ENCODE measurements at regions not wholly inside any gene's neighbourhood (a gene's known extent, or its start where the extent isn't known, plus 50 kb on each side); places are given as distances from the start of the nearest gene placed in this dataset.

DNA sequence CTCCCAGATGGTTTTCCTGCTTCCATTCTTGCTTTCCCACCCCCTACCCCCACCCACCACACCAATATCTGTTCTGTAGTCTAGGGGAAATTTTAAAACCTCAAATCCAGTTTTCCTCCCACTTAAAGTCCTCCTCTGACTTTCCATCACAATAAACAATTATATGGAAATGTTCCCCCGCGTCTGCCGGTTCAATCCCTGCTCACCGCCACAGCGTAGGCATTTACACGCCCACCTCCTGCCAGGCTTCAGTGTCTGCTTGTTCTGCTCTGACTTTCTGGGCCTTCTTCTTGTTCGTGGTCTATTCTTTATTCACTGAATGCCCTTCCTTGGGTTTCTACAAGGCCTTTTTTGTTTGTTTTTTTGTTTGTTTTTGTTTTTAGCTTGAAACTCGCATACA lies 633.0 kb upstream of the MKI67 start:
- Histone ChIP-seq H3K9me3 (ENCODE audit: low read depth) (no peaks in the 10 kb centered on the region), H4K20me1 (ENCODE audit: low read depth) (no peaks in the 10 kb centered on the region), H3K27ac (no peak overlapping the region), H3K4me3 (no peak overlapping the region), H2AFZ (replicated peaks) (no peak overlapping the region), H3K36me3 (no peaks in the 10 kb centered on the region), H3K4me1 (peaks cover 5% of the 10 kb centered on the region), H3K4me2 (no peak overlapping the region), H3K27me3 (no peaks in the 10 kb centered on the region), H3F3A (ENCODE audit: low read depth) (no peaks in the 10 kb centered on the region), H3K79me2 (ENCODE audit: low read depth) (no peaks in the 10 kb centered on the region), H3K9ac (no peak overlapping the region)
- Mint-ChIP-seq H3K27me3 (ENCODE audit: insufficient read depth, low read depth) (peaks cover 10% of the 10 kb centered on the region), H3K27ac (no peak overlapping the region), H3K4me1 (peaks cover 10% of the 10 kb centered on the region), H3K4me3 (no peak overlapping the region), H3K36me3 (no peaks in the 10 kb centered on the region), H3K9me3 (no peaks in the 10 kb centered on the region)
- no peak for DNase-seq (ENCODE audit: low spot score)
- TF ChIP-seq EZH2phosphoT487 (IDR thresholded peaks at IDR 0.05) = no peak
- no peak for TF ChIP-seq EZH2 (IDR thresholded peaks at IDR 0.05)

DNA sequence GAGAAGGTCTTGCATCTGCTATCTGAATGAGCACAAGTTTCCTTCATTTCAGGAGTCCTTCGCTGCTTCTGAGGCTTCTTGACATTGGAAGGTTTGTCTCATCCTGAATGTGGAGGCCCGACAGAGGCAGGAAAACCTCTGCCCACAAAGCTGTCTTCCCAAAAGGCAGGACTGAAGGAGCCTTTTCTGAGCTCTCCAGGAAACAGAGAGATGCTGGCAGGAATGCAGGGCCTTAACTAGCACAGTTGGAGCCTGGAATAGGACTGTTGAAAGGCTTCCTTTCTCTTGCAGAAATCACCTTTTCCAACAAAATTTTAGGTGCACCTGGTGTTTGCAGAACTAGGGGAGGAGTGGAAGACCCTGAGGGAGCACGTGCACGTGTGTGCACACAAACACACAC lies 637.4 kb upstream of the MKI67 start:
- Mint-ChIP-seq H3K27me3 (ENCODE audit: insufficient read depth, low read depth) (peaks cover 9% of the 10 kb centered on the region), H3K4me3 (no peak overlapping the region), H3K4me1 (peaks cover 3% of the 10 kb centered on the region), H3K9me3 (no peaks in the 10 kb centered on the region), H3K27ac (no peak overlapping the region), H3K36me3 (no peaks in the 10 kb centered on the region)
- Histone ChIP-seq H2AFZ (replicated peaks) (peak overlapping the region; percentile 77), H3K27ac (no peak overlapping the region), H3K36me3 (no peaks in the 10 kb centered on the region), H3K27me3 (no peaks in the 10 kb centered on the region), H3K4me1 (peaks cover 5% of the 10 kb centered on the region), H3K4me3 (no peak overlapping the region), H3K4me2 (no peak overlapping the region), H3K9me3 (ENCODE audit: low read depth) (no peaks in the 10 kb centered on the region), H3K9ac (no peak overlapping the region), H3K79me2 (ENCODE audit: low read depth) (no peaks in the 10 kb centered on the region), H4K20me1 (ENCODE audit: low read depth) (no peaks in the 10 kb centered on the region), H3F3A (ENCODE audit: low read depth) (no peaks in the 10 kb centered on the region)
- no peak for TF ChIP-seq CTCF (IDR thresholded peaks at IDR 0.05)
- no peak for TF ChIP-seq EZH2phosphoT487 (IDR thresholded peaks at IDR 0.05)
- TF ChIP-seq EZH2 (IDR thresholded peaks at IDR 0.05) = no peak
- no peak for DNase-seq (ENCODE audit: low spot score)

- peaks cover 9% of the 10 kb centered on the region for H3K27me3 Mint-ChIP-seq (ENCODE audit: insufficient read depth, low read depth)
- no peaks in the 10 kb centered on the region for H3F3A ChIP-seq (ENCODE audit: low read depth)
- H3K9me3 ChIP-seq (ENCODE audit: low read depth) = no peaks in the 10 kb centered on the region
- H3K27me3 ChIP-seq = no peaks in the 10 kb centered on the region
- H3K79me2 ChIP-seq (ENCODE audit: low read depth) = no peaks in the 10 kb centered on the region
- no peak overlapping the region for H3K9ac ChIP-seq
- TF ChIP-seq EZH2 (IDR thresholded peaks at IDR 0.05) = no peak
- TF ChIP-seq CTCF (IDR thresholded peaks at IDR 0.05) = no peak
- no peak for TF ChIP-seq EZH2phosphoT487 (IDR thresholded peaks at IDR 0.05)
- H3K27ac Mint-ChIP-seq = no peak overlapping the region
- H3K27ac ChIP-seq = no peak overlapping the region
- no peak overlapping the region for H2AFZ ChIP-seq (replicated peaks)
- no peak for DNase-seq (ENCODE audit: low spot score)
- no peak overlapping the region for H3K4me3 ChIP-seq
- peaks cover 5% of the 10 kb centered on the region for H3K4me1 ChIP-seq
- H3K36me3 Mint-ChIP-seq = no peaks in the 10 kb centered on the region
- H3K4me3 Mint-ChIP-seq = no peak overlapping the region
- H4K20me1 ChIP-seq (ENCODE audit: low read depth) = no peaks in the 10 kb centered on the region
- H3K4me1 Mint-ChIP-seq = peaks cover 3% of the 10 kb centered on the region
- H3K4me2 ChIP-seq = no peak overlapping the region
- no peaks in the 10 kb centered on the region for H3K9me3 Mint-ChIP-seq
- H3K36me3 ChIP-seq = no peaks in the 10 kb centered on the region
Measured at GRCh38 chr10:128764190-128764589, 638.0 kb upstream of the MKI67 start.

DNA sequence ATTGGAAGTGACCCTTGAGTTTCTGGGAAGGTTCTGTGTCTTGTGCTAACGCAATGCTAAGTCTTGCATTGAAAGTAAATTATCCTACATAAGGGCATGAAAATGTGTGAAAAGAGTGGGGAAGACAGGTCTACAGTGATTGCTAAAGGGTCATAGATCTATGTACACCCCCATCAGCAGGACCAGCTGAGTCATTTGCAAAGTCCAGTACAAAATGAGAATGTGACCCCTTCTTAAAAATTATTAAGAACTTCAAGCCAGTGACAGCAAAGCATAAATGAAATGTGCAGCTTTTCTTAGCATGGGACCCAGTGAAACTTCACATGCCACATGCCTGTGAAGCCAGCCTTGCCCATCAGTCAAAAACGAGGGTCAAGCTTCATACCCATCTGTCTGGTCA lies 640.7 kb upstream of the MKI67 start:
- no peak overlapping the region for H3K27ac Mint-ChIP-seq
- Histone ChIP-seq H3K9ac (no peak overlapping the region), H3K4me1 (peaks cover 11% of the 10 kb centered on the region), H3K4me3 (no peak overlapping the region), H3K9me3 (ENCODE audit: low read depth) (no peaks in the 10 kb centered on the region), H3F3A (ENCODE audit: low read depth) (no peaks in the 10 kb centered on the region), H3K79me2 (ENCODE audit: low read depth) (no peaks in the 10 kb centered on the region), H2AFZ (replicated peaks) (no peak overlapping the region), H4K20me1 (ENCODE audit: low read depth) (no peaks in the 10 kb centered on the region), H3K4me2 (no peak overlapping the region), H3K27ac (no peak overlapping the region), H3K27me3 (no peaks in the 10 kb centered on the region), H3K36me3 (no peaks in the 10 kb centered on the region)
- no peaks in the 10 kb centered on the region for H3K36me3 Mint-ChIP-seq
- peaks cover 2% of the 10 kb centered on the region for H3K9me3 Mint-ChIP-seq
- no peak for DNase-seq (ENCODE audit: low spot score)
- TF ChIP-seq CTCF (IDR thresholded peaks at IDR 0.05) (no peak), EZH2 (IDR thresholded peaks at IDR 0.05) (no peak), EZH2phosphoT487 (IDR thresholded peaks at IDR 0.05) (no peak)
- H3K4me1 Mint-ChIP-seq = peaks cover 13% of the 10 kb centered on the region
- no peak overlapping the region for H3K4me3 Mint-ChIP-seq
- peaks cover 13% of the 10 kb centered on the region for H3K27me3 Mint-ChIP-seq (ENCODE audit: insufficient read depth, low read depth)
